Ovary (tissue), 3 donors: ENCODE measurements at regions not wholly inside any gene's neighbourhood (a gene's known extent, or its start where the extent isn't known, plus 50 kb on each side); places are given as distances from the start of the nearest gene placed in this dataset.

Source experiments
- EP300 ChIP-seq: sonication (generic); formaldehyde crosslinking; IDR thresholded peaks from one replicate; pipeline ENCODE4 v1.6.1; 2017; ENCODE audit warnings: antibody characterized with exemption
- POLR2A ChIP-seq: fragments of 450-650 bp; IDR thresholded peaks from one replicate; pipeline ENCODE4 v1.6.1; 2017; ENCODE audit warnings: antibody characterized with exemption, mild to moderate bottlenecking, moderate library complexity
- TF ChIP-seq, protein P1 (sequence below), 3 donors: fragments of 450-650 bp in 2 of 3; fragments of 200-600 bp in 1 of 3; IDR thresholded peaks; one replicate each; pipeline versions ENCODE4 v1.5.1 to v1.8.0; 2016 to 2022; ENCODE audit warnings: antibody characterized with exemption in 3 of 3, mild to moderate bottlenecking in 1 of 3
- donor health status: DM: no; HTN: no; CAD: no.

DNA sequence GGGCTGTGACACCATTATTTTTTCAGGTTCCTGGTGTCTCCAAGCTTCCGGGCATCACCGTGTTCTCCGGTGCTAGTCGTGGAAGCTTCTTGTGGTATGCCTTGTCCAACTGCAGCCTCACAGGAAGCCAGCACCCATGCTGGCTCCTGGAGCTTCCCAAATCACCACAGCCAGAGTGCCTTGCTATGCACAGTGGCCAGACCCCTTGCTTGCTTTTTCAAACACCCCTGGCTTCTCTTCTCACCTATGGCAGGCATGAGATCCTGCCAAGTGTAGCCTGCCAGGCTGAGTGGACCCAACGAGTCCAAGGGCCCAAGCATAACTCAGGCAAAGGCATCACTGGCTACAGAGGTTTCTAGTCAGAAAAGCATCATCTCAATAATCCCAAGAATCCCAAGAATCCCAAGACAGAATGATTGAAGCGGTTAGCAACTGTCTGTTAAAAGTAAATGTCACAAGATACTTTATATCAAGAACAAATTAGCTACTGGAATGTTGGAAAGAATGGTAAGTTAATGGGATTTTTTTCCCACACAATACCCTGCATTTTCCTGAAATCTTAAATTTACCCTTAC is 1522.9 kb downstream of the PCDH18 start:
- TF ChIP-seq, protein P1, sequence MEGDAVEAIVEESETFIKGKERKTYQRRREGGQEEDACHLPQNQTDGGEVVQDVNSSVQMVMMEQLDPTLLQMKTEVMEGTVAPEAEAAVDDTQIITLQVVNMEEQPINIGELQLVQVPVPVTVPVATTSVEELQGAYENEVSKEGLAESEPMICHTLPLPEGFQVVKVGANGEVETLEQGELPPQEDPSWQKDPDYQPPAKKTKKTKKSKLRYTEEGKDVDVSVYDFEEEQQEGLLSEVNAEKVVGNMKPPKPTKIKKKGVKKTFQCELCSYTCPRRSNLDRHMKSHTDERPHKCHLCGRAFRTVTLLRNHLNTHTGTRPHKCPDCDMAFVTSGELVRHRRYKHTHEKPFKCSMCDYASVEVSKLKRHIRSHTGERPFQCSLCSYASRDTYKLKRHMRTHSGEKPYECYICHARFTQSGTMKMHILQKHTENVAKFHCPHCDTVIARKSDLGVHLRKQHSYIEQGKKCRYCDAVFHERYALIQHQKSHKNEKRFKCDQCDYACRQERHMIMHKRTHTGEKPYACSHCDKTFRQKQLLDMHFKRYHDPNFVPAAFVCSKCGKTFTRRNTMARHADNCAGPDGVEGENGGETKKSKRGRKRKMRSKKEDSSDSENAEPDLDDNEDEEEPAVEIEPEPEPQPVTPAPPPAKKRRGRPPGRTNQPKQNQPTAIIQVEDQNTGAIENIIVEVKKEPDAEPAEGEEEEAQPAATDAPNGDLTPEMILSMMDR (IDR thresholded peaks at IDR 0.05), result no peak
- no peak for TF ChIP-seq POLR2A
- TF ChIP-seq EP300, result no peak
